WTC11 (cell line): ENCODE measurements at regions not wholly inside any gene's neighbourhood (a gene's known extent, or its start where the extent isn't known, plus 50 kb on each side); places are given as distances from the start of the nearest gene placed in this dataset.

ENCODE experiments used
- ATF3 ChIP-seq: sonication (generic); formaldehyde crosslinking; conservative IDR thresholded peaks from 2 replicates; pipeline ENCODE4 v1.8.1; 2022; ENCODE audit warnings: mild to moderate bottlenecking, missing genetic modification reagents
- CBFB ChIP-seq: sonication (generic); formaldehyde crosslinking; IDR thresholded peaks from 2 replicates; pipeline ENCODE4 v1.8.1; 2022; ENCODE audit warnings: mild to moderate bottlenecking, low read depth, missing genetic modification reagents
- CTCF ChIP-seq: fragments of 200-600 bp; IDR thresholded peaks from 2 replicates; pipeline ENCODE4 v1.8.0; 2022; ENCODE audit warnings: antibody characterized with exemption
- FOXJ3 ChIP-seq: sonication (generic); formaldehyde crosslinking; IDR thresholded peaks from 2 replicates; pipeline ENCODE4 v1.9.0; 2021; ENCODE audit warnings: missing genetic modification reagents, mild to moderate bottlenecking, borderline replicate concordance
- GABPB1 ChIP-seq: sonication (generic); formaldehyde crosslinking; IDR thresholded peaks from 2 replicates; pipeline ENCODE4 v1.8.1; 2023; ENCODE audit warnings: mild to moderate bottlenecking, missing genetic modification reagents
- MAX ChIP-seq: sonication (generic); formaldehyde crosslinking; IDR thresholded peaks from 2 replicates; pipeline ENCODE4 v1.8.0; 2022; ENCODE audit warnings: mild to moderate bottlenecking, missing genetic modification reagents
- NFYB ChIP-seq: sonication (generic); formaldehyde crosslinking; conservative IDR thresholded peaks from 2 replicates; pipeline ENCODE4 v1.8.0; 2022; ENCODE audit warnings: low read depth, missing genetic modification reagents
- USF2 ChIP-seq: sonication (generic); formaldehyde crosslinking; IDR thresholded peaks from 2 replicates; pipeline ENCODE4 v1.8.1; 2023; ENCODE audit warnings: mild to moderate bottlenecking, missing genetic modification reagents, moderate library complexity
- TF ChIP-seq, protein P1 (sequence below): sonication (generic); formaldehyde crosslinking; IDR thresholded peaks from 2 replicates; pipeline ENCODE4 v1.8.0; 2022; ENCODE audit warnings: mild to moderate bottlenecking, missing genetic modification reagents

- TF ChIP-seq FOXJ3 (CRISPR knock-in tag) = no peak
- no peak for TF ChIP-seq ATF3 (CRISPR knock-in tag)
- TF ChIP-seq, protein P1, sequence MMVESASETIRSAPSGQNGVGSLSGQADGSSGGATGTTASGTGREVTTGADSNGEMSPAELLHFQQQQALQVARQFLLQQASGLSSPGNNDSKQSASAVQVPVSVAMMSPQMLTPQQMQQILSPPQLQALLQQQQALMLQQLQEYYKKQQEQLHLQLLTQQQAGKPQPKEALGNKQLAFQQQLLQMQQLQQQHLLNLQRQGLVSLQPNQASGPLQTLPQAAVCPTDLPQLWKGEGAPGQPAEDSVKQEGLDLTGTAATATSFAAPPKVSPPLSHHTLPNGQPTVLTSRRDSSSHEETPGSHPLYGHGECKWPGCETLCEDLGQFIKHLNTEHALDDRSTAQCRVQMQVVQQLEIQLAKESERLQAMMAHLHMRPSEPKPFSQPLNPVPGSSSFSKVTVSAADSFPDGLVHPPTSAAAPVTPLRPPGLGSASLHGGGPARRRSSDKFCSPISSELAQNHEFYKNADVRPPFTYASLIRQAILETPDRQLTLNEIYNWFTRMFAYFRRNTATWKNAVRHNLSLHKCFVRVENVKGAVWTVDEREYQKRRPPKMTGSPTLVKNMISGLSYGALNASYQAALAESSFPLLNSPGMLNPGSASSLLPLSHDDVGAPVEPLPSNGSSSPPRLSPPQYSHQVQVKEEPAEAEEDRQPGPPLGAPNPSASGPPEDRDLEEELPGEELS = no peak
- TF ChIP-seq CTCF = no peak
- no peak for TF ChIP-seq NFYB (CRISPR knock-in tag)
- no peak for TF ChIP-seq MAX
- no peak for TF ChIP-seq CBFB (CRISPR knock-in tag)
- no peak for TF ChIP-seq USF2
- no peak for TF ChIP-seq GABPB1
Measured at GRCh38 chr9:81250606-81251005, 438.7 kb downstream of the TLE1 start.
